Parathyroid adenoma (tissue), 2 donors: ENCODE measurements at regions not wholly inside any gene's neighbourhood (a gene's known extent, or its start where the extent isn't known, plus 50 kb on each side); places are given as distances from the start of the nearest gene placed in this dataset.

ENCODE experiments used
- H2AFZ ChIP-seq: fragments of 300-600 bp; sonication (generic); one replicate; pipeline ENCODE4 v1.7.0; 2017; ENCODE audit warnings: antibody characterized with exemption, mild to moderate bottlenecking
- H3K27ac ChIP-seq: fragments of 300-600 bp; sonication (generic); one replicate; pipeline ENCODE4 v1.7.0; 2017
- H3K27me3 ChIP-seq: fragments of 300-600 bp; sonication (generic); one replicate; pipeline ENCODE4 v1.7.0; 2017; ENCODE audit warnings: low read length; ENCODE audit not compliant: control insufficient read depth, insufficient read depth
- H3K36me3 ChIP-seq: fragments of 300-600 bp; sonication (generic); one replicate; pipeline ENCODE4 v1.7.0; 2017; ENCODE audit warnings: low read length; ENCODE audit not compliant: control insufficient read depth, insufficient read depth
- H3K4me1 ChIP-seq: fragments of 300-600 bp; sonication (generic); one replicate; pipeline ENCODE4 v1.7.0; 2017; ENCODE audit warnings: control low read depth
- H3K4me2 ChIP-seq: fragments of 300-600 bp; sonication (generic); one replicate; pipeline ENCODE4 v1.7.0; 2017; ENCODE audit warnings: low read length
- H3K4me3 ChIP-seq: fragments of 300-600 bp; sonication (generic); one replicate; pipeline ENCODE4 v1.7.0; 2017; ENCODE audit warnings: low read depth, low read length
- H3K79me2 ChIP-seq: fragments of 300-600 bp; sonication (generic); one replicate; pipeline ENCODE4 v1.7.0; 2017; ENCODE audit warnings: control low read depth
- H3K9ac ChIP-seq: fragments of 300-600 bp; sonication (generic); one replicate; pipeline ENCODE4 v1.7.0; 2017; ENCODE audit warnings: mild to moderate bottlenecking
- H3K9me3 ChIP-seq: fragments of 300-600 bp; sonication (generic); one replicate; pipeline ENCODE4 v1.7.0; 2017; ENCODE audit warnings: low read length; ENCODE audit not compliant: control insufficient read depth
- TF ChIP-seq, protein P1 (sequence below): fragments of 300-600 bp; sonication (generic); IDR thresholded peaks from one replicate; pipeline ENCODE4 v1.7.0; 2017; ENCODE audit warnings: antibody characterized with exemption, mild to moderate bottlenecking
- donor health status: primary hyperparathyroidism.

DNA sequence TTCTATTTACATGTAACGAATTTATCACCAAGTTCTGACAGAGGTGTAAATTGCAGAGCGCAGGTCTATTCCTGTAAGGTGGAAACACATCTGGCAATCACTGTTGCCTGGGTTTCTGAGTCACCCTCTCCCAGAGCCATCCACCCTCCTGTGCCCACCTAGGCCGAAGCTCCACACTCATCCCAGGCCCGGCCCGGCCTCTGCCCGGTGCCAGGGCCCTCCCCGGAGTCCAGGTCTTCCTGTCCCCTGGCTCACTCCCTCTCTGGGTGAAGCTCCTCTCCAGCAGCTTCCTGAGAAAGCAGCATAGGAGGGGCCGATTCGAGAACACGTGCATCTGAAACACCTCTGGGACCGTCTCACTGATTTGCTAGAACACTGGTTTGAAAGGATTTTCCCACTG is 308.2 kb downstream of the SHANK2 start:
- Histone ChIP-seq H3K4me2 (no peak overlapping the region), H3K27me3 (no peaks in the 10 kb centered on the region), H3K27ac (no peak overlapping the region), H3K36me3 (no peaks in the 10 kb centered on the region), H3K9ac (no peak overlapping the region), H3K79me2 (no peaks in the 10 kb centered on the region), H3K4me1 (no peaks in the 10 kb centered on the region), H3K9me3 (no peaks in the 10 kb centered on the region), H2AFZ (no peak overlapping the region), H3K4me3 (no peak overlapping the region)
- TF ChIP-seq, protein P1, sequence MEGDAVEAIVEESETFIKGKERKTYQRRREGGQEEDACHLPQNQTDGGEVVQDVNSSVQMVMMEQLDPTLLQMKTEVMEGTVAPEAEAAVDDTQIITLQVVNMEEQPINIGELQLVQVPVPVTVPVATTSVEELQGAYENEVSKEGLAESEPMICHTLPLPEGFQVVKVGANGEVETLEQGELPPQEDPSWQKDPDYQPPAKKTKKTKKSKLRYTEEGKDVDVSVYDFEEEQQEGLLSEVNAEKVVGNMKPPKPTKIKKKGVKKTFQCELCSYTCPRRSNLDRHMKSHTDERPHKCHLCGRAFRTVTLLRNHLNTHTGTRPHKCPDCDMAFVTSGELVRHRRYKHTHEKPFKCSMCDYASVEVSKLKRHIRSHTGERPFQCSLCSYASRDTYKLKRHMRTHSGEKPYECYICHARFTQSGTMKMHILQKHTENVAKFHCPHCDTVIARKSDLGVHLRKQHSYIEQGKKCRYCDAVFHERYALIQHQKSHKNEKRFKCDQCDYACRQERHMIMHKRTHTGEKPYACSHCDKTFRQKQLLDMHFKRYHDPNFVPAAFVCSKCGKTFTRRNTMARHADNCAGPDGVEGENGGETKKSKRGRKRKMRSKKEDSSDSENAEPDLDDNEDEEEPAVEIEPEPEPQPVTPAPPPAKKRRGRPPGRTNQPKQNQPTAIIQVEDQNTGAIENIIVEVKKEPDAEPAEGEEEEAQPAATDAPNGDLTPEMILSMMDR = no peak

DNA sequence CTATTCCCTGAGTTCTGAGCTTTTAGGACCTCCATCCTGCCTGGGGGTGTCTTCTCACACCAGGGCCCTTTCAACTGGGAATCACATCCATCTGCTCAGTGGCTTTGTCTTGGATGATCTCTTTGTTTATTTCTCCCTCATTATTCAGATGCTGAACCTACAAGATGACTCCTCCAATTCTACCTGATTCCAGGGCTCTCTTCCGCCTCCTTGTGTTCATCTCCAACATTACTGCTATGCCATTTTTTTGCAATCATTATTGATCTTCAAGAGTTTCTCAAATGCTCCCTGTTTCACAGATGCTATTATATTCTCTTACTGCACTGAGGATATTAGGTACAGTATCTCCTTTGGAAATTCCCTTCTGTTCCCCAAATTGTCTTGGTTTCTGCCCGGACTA is 307.7 kb downstream of the SHANK2 start:
- Histone ChIP-seq H3K4me1 (no peaks in the 10 kb centered on the region), H3K4me2 (no peak overlapping the region), H2AFZ (no peak overlapping the region), H3K27me3 (no peaks in the 10 kb centered on the region), H3K9me3 (no peaks in the 10 kb centered on the region), H3K4me3 (no peak overlapping the region), H3K79me2 (no peaks in the 10 kb centered on the region), H3K27ac (no peak overlapping the region), H3K9ac (no peak overlapping the region), H3K36me3 (no peaks in the 10 kb centered on the region)
- TF ChIP-seq, protein P1 = no peak

DNA sequence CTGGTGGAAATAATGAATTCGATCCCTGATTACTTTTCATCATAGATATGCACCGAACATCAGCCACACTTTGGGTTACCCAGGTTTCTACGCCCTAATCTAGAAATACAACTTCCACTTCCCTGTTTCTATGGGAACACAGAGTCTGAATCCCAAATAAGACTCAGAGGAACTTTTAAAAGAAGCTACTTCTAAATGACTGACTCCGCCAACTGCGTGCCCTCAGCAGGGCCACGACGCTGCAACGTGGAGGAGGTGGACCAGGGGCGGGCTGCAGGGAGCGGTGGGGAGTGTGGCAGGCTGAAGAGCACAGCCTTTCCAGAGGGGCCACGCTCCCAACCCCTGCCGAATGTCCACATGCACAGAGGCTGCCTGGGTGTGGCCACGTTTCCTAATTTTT is 304.0 kb downstream of the SHANK2 start:
- Histone ChIP-seq H2AFZ (no peak overlapping the region), H3K27me3 (no peaks in the 10 kb centered on the region), H3K4me2 (no peak overlapping the region), H3K4me1 (no peaks in the 10 kb centered on the region), H3K9me3 (no peaks in the 10 kb centered on the region), H3K4me3 (no peak overlapping the region), H3K36me3 (no peaks in the 10 kb centered on the region), H3K79me2 (no peaks in the 10 kb centered on the region), H3K27ac (no peak overlapping the region), H3K9ac (no peak overlapping the region)
- TF ChIP-seq, protein P1 = no peak

DNA sequence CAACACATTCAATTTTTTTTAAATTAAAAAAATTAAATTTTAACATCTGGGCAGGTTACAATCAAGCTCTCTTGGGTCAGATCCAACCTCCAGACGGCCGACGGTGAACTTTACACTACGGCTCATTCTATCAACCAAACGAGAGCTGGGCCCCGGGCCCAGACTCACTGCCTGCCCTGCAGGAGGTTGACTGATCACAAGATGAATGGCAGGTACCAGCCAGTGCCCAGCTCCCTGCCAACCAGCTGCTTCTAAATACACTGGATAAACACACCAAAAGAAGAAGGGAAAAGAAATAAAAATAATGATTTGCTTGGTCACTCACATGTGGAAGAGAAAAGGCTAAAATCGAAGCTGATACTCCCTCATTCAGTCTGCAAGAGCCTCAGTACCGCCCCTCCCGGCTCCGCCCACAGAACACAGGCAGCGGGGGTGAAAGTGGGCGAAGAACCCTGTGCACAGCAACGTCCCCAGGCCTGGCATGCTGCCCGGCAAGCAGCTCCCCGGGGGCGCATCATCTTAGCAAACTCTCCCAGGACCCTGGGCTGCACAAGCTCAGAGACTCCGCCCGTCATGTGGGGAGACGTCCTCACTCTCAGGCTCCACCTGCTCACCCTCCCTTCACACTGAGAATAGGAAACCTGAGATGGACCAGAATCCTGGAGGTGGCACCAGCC is 303.4 kb downstream of the SHANK2 start:
- Histone ChIP-seq H3K79me2 (no peaks in the 10 kb centered on the region), H3K4me3 (no peak overlapping the region), H3K27me3 (no peaks in the 10 kb centered on the region), H2AFZ (no peak overlapping the region), H3K27ac (no peak overlapping the region), H3K4me1 (no peaks in the 10 kb centered on the region), H3K9me3 (no peaks in the 10 kb centered on the region), H3K4me2 (no peak overlapping the region), H3K9ac (no peak overlapping the region), H3K36me3 (no peaks in the 10 kb centered on the region)
- TF ChIP-seq, protein P1 = no peak

DNA sequence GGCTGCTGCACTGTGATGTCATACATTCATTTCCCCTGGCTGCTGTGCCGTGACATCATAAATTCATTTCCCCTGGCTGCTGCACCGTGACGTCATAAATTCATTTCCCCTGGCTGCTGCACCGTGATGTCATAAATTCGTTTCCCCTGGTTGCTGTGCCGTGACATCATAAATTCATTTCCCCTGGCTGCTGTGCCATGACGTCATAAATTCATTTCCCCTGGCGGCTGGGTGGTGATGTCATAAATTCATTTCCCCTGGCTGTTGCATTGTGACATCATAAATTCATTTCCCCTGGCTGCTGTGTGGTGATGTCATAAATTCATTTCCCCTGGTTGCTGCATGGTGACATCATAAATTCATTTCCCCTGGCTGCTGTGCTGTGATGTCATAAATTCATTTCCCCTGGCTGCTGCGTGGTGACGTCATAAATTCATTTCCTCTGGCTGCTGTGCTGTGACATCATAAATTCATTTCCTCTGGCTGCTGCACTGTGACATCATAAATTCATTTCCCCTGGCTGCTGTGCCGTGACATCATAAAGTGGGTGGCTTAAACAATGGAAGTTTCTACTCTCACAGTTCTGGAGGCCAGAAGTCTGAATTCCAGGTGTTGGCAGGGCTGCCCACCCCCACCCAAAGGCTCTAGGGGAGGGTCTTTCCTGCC is 301.1 kb downstream of the SHANK2 start:
- Histone ChIP-seq H3K4me2 (no peak overlapping the region), H3K9me3 (no peaks in the 10 kb centered on the region), H3K4me1 (no peaks in the 10 kb centered on the region), H3K4me3 (no peak overlapping the region), H3K36me3 (no peaks in the 10 kb centered on the region), H2AFZ (no peak overlapping the region), H3K27me3 (no peaks in the 10 kb centered on the region), H3K27ac (no peak overlapping the region), H3K79me2 (no peaks in the 10 kb centered on the region), H3K9ac (no peak overlapping the region)
- TF ChIP-seq, protein P1 = no peak
